SH-SY5Y (cell line): ENCODE measurements at regions not wholly inside any gene's neighbourhood (a gene's known extent, or its start where the extent isn't known, plus 50 kb on each side); places are given as distances from the start of the nearest gene placed in this dataset.

Experiments
- GATA2 ChIP-seq: IDR thresholded peaks from 2 replicates; pipeline ENCODE4 v1.6.1; 2011; ENCODE audit warnings: mild to moderate bottlenecking, low read depth, low read length
- GATA3 ChIP-seq: IDR thresholded peaks from 2 replicates; pipeline ENCODE4 v1.6.1; 2011; ENCODE audit warnings: low read depth, mild to moderate bottlenecking, low read length, moderate library complexity

DNA sequence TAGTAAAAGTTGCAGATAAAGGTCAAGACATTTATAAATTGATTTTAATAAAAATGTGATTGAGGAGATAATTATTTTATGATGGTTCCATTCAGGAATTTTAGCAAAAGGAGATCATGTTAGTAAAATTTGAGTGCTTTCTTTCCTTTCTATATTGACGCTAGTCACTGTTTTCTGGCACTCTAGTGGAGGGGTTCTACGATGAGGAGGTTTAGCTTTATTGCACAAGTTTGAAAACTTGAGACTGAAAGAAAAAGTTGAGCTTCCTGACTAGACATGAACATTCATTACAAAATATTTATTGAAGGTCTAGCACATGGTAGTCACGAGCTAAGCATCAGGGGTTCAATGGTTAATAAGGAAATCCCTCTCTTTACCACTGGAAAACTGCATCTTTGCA is 336.1 kb downstream of the SNAPC1 start:
- TF ChIP-seq GATA2 (no peak), GATA3 (no peak)
